ENCODE measurements at regions not wholly inside any gene's neighbourhood (a gene's known extent, or its start where the extent isn't known, plus 50 kb on each side); places are given as distances from the start of the nearest gene placed in this dataset.

DNA sequence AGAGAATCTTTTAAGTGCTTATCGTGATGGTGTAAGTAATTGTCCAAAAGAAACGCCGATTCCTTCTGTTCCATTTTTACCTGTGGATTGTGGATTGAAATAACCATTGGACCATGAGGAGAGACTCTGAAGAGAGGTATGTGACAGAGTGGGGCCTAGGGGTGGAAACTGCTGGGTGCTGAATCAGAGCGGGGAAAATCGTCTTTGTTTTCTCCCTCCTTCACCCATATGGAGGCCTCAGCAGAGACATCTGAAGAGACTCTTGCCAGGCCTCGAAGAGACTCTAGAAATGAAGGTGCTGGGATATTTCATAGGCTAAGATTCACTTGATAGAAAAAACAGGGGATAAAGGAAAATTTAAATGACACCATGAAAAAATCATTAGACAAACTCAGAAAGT is 1327.0 kb downstream of the BRINP3 start:
- Mint-ChIP-seq H3K4me1 (no peaks in the 10 kb centered on the region), H3K27ac (no peak overlapping the region), H3K36me3 (ENCODE audit: low read depth) (no peaks in the 10 kb centered on the region), H3K4me3 (no peak overlapping the region), H3K27me3 (ENCODE audit: low read depth, poor library complexity) (no peaks in the 10 kb centered on the region), H3K9me3 (no peaks in the 10 kb centered on the region)
- no peak for DNase-seq
- TF ChIP-seq, protein P1, sequence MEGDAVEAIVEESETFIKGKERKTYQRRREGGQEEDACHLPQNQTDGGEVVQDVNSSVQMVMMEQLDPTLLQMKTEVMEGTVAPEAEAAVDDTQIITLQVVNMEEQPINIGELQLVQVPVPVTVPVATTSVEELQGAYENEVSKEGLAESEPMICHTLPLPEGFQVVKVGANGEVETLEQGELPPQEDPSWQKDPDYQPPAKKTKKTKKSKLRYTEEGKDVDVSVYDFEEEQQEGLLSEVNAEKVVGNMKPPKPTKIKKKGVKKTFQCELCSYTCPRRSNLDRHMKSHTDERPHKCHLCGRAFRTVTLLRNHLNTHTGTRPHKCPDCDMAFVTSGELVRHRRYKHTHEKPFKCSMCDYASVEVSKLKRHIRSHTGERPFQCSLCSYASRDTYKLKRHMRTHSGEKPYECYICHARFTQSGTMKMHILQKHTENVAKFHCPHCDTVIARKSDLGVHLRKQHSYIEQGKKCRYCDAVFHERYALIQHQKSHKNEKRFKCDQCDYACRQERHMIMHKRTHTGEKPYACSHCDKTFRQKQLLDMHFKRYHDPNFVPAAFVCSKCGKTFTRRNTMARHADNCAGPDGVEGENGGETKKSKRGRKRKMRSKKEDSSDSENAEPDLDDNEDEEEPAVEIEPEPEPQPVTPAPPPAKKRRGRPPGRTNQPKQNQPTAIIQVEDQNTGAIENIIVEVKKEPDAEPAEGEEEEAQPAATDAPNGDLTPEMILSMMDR (IDR thresholded peaks at IDR 0.05), result no peak

DNA sequence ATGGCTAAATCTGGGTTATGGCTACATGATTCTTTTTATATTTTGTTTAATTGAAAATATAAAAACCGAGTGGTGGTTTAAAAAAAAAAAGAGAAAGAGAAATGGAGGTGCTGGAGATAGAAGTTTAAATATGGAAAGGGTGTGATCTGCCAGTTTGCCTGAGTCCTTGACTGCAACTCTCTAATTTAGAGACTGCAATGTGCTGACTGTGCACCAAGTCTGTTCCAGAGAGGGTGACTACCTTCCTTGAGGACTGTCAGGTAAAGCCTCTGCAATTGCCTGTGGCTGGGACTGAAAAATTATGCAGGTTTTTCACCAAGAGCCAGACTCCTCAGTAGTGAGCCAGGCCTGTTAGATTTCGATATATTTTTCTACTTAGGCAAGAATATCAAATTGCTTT is 1326.3 kb downstream of the BRINP3 start:
- Mint-ChIP-seq H3K9me3 (no peaks in the 10 kb centered on the region), H3K4me3 (no peak overlapping the region), H3K27me3 (ENCODE audit: low read depth, poor library complexity) (no peaks in the 10 kb centered on the region), H3K36me3 (ENCODE audit: low read depth) (no peaks in the 10 kb centered on the region), H3K4me1 (no peaks in the 10 kb centered on the region), H3K27ac (no peak overlapping the region)
- no peak for DNase-seq
- TF ChIP-seq, protein P1 (IDR thresholded peaks at IDR 0.05), result no peak

DNA sequence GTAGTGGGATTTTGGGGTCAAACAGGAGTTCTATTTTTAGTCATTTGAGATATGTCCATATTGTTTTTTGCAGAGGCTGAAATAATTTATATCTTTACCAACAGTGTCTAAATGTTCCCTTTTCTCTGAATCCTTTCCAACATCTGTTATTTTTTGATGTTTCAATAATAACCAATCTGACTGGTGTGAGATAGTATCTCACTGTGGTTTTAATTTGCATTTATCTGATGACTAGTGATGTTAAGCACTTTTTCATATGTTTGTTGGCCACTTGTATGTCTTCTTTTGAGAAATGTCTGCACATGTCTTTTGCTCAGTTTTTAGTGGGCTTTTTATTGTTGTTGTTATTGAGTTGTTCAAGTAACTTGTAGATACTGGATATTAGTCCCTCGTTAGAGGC is 1325.0 kb downstream of the BRINP3 start:
- Mint-ChIP-seq H3K4me3 (no peak overlapping the region), H3K27ac (no peak overlapping the region), H3K4me1 (no peaks in the 10 kb centered on the region), H3K36me3 (ENCODE audit: low read depth) (no peaks in the 10 kb centered on the region), H3K9me3 (no peaks in the 10 kb centered on the region), H3K27me3 (ENCODE audit: low read depth, poor library complexity) (no peaks in the 10 kb centered on the region)
- DNase-seq, result no peak
- TF ChIP-seq, protein P1 (IDR thresholded peaks at IDR 0.05), result no peak

DNA sequence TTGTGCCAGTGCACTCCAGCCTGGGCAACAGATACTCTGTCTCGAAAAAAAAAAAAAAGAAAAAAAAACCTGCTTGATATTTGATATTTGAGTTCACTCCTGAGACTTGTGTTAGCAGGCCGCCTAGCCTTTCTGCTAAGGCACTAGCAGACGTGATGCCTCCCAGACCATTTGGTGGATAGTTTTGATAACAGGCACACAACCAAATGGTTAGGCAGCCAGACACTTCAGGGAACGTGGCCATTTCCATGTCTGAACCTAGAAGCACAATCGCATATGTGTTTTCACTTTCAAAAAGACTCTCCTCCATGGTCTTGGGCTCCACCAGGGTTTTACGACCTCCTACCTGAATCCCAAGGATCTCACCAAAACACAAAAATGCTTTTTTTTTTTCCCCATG is 1319.5 kb downstream of the BRINP3 start:
- peaks cover 5% of the 10 kb centered on the region for H3K9me3 Mint-ChIP-seq

DNA sequence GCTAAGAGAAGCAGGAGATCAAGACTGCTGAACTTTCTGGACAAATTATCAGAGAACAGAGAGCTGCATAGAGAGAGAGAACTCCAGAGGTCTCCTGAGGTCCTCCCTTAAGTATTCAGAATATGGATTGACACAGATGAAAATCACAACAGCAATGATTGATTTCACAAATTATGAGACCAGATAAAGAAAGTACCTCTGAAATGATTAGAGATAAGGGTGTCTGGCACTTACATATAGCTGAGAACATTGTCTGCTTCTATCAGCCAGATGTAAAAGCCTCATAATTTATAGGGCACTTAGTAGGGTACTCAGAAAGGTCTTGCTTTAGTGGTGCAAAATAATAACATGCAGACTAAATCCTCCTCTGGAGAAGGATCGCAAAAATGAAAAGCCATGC is 1301.8 kb downstream of the BRINP3 start:
- no peaks in the 10 kb centered on the region for H3K36me3 Mint-ChIP-seq (ENCODE audit: low read depth)
- TF ChIP-seq, protein P1 (IDR thresholded peaks at IDR 0.05), result no peak
- peaks cover 8% of the 10 kb centered on the region for H3K27me3 Mint-ChIP-seq (ENCODE audit: low read depth, poor library complexity)
- no peaks in the 10 kb centered on the region for H3K4me1 Mint-ChIP-seq
- H3K9me3 Mint-ChIP-seq, result no peaks in the 10 kb centered on the region
- H3K27ac Mint-ChIP-seq, result no peak overlapping the region
- no peak overlapping the region for H3K4me3 Mint-ChIP-seq
- no peak for DNase-seq

More for the DNA sequence above, 1319.5 kb downstream of the BRINP3 start:
- Mint-ChIP-seq H3K36me3 (ENCODE audit: low read depth) (no peaks in the 10 kb centered on the region), H3K27me3 (ENCODE audit: low read depth, poor library complexity) (no peaks in the 10 kb centered on the region), H3K4me3 (no peak overlapping the region), H3K4me1 (peaks cover 4% of the 10 kb centered on the region), H3K27ac (no peak overlapping the region)
- no peak for DNase-seq
- TF ChIP-seq, protein P1 (IDR thresholded peaks at IDR 0.05), result no peak

DNA sequence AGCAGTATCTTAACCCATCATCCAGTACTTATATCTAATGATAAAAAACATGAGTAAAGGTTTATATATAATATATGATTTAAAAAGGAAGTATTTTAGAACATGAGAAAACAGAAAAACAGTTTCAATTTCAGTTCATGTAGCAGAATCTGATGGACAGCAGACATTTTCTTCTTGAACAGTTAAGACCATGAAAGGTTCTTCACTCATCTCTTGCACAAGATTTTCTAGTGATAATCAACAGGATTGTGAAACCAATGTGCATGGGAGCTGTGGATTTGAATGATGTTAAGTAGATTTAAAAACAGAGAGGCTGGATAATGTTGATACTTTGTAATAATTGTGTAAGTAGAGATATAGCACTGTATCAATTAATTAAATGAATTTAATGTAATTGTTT is 1297.6 kb downstream of the BRINP3 start:
- H3K4me1 Mint-ChIP-seq, result no peaks in the 10 kb centered on the region
- no peaks in the 10 kb centered on the region for H3K36me3 Mint-ChIP-seq (ENCODE audit: low read depth)
- TF ChIP-seq, protein P1 (IDR thresholded peaks at IDR 0.05), result no peak
- no peak for DNase-seq
- H3K9me3 Mint-ChIP-seq, result no peaks in the 10 kb centered on the region
- no peak overlapping the region for H3K27ac Mint-ChIP-seq
- H3K4me3 Mint-ChIP-seq, result no peak overlapping the region
- no peaks in the 10 kb centered on the region for H3K27me3 Mint-ChIP-seq (ENCODE audit: low read depth, poor library complexity)

All from nephron progenitor cell (in vitro differentiated cells).